SK-N-MC (cell line): ENCODE measurements at regions not wholly inside any gene's neighbourhood (a gene's known extent, or its start where the extent isn't known, plus 50 kb on each side); places are given as distances from the start of the nearest gene placed in this dataset.

ENCODE experiments used
- EZH2 ChIP-seq: fragments of 200-600 bp; sonication (generic); IDR thresholded peaks from one replicate; pipeline ENCODE4 v1.6.1; 2017; ENCODE audit warnings: antibody characterized with exemption
- POLR2AphosphoS5 ChIP-seq: IDR thresholded peaks from 2 replicates; pipeline ENCODE4 v1.6.1; 2012; ENCODE audit warnings: mild to moderate bottlenecking, low read depth, low read length, borderline replicate concordance

GRCh38 chr1:166685200-166685599 is 154.1 kb upstream of the POGK start:
- TF ChIP-seq POLR2AphosphoS5, result no peak
- TF ChIP-seq EZH2, result no peak
